ENCODE measurements at regions not wholly inside any gene's neighbourhood (a gene's known extent, or its start where the extent isn't known, plus 50 kb on each side); places are given as distances from the start of the nearest gene placed in this dataset.
"Not testable (repeated sequence)": the region's sequence is repeated elsewhere in the genome, so short reads cannot be mapped to it uniquely, and the experiment has no call there.

- H3K27me3 ChIP-seq (ENCODE audit: control insufficient read depth in 1 of 2, insufficient read depth in 2 of 2, low read length in 2 of 2); H3K4me3 Mint-ChIP-seq; H3K9me3 ChIP-seq (ENCODE audit: control insufficient read depth in 1 of 2, insufficient read depth in 1 of 2, low read length in 2 of 2); H3K36me3 ChIP-seq (ENCODE audit: insufficient read depth, low read length); ATAC-seq (ENCODE audit: poor library complexity); H3K4me1 ChIP-seq (ENCODE audit: insufficient read depth, low read length); DNase-seq; CTCF ChIA-PET; H3K9me3 Mint-ChIP-seq; H3K4me3 ChIP-seq (ENCODE audit: low read length); H3K27ac ChIP-seq (ENCODE audit: low read depth in 1 of 2, low read length in 2 of 2); H3K27ac Mint-ChIP-seq; H3K27me3 Mint-ChIP-seq; POLR2A ChIA-PET; intact Hi-C loops (cut with DNase I, micrococcal nuclease); H3K4me1 Mint-ChIP-seq (ENCODE audit: low read depth); H3K36me3 Mint-ChIP-seq (ENCODE audit: low read depth): not testable (repeated sequence)
Measured at GRCh38 chr15:84094720-84095119, 140.9 kb upstream of the GOLGA6L4 start.

GRCh38 chr15:84097053-84097452 lies 138.5 kb upstream of the GOLGA6L4 start:
- H3K36me3 ChIP-seq (ENCODE audit: insufficient read depth, low read length); H3K9me3 Mint-ChIP-seq; H3K27ac Mint-ChIP-seq; H3K27me3 ChIP-seq (ENCODE audit: control insufficient read depth in 1 of 2, insufficient read depth in 2 of 2, low read length in 2 of 2); H3K27ac ChIP-seq (ENCODE audit: low read depth in 1 of 2, low read length in 2 of 2); intact Hi-C loops (cut with DNase I, micrococcal nuclease); ATAC-seq (ENCODE audit: poor library complexity); H3K36me3 Mint-ChIP-seq (ENCODE audit: low read depth); POLR2A ChIA-PET; H3K4me3 Mint-ChIP-seq; DNase-seq; CTCF ChIA-PET; H3K27me3 Mint-ChIP-seq; H3K4me1 Mint-ChIP-seq (ENCODE audit: low read depth); H3K4me3 ChIP-seq (ENCODE audit: low read length); H3K4me1 ChIP-seq (ENCODE audit: insufficient read depth, low read length); H3K9me3 ChIP-seq (ENCODE audit: control insufficient read depth in 1 of 2, insufficient read depth in 1 of 2, low read length in 2 of 2): not testable (repeated sequence)

- intact Hi-C loops (cut with DNase I, micrococcal nuclease): no loop called here
- H3K9me3 ChIP-seq (ENCODE audit: control insufficient read depth in 1 of 2, insufficient read depth in 1 of 2, low read length in 2 of 2): no peaks in the 10 kb centered on the region
- CTCF ChIA-PET: no interaction called here
- TF ChIP-seq CTCF (IDR thresholded peaks at IDR 0.05): no peak
- POLR2A ChIA-PET: no interaction called here
- H3K4me3 Mint-ChIP-seq: no peak overlapping the region
- H3K4me1 Mint-ChIP-seq (ENCODE audit: low read depth): no peaks in the 10 kb centered on the region
- H3K36me3 ChIP-seq (ENCODE audit: insufficient read depth, low read length): no peaks in the 10 kb centered on the region
- H3K4me1 ChIP-seq (ENCODE audit: insufficient read depth, low read length): no peaks in the 10 kb centered on the region
- H3K27ac ChIP-seq (ENCODE audit: low read depth in 1 of 2, low read length in 2 of 2): no peak overlapping the region
- no peak for DNase-seq
- no peak for ATAC-seq (ENCODE audit: poor library complexity)
- H3K36me3 Mint-ChIP-seq (ENCODE audit: low read depth): no peaks in the 10 kb centered on the region
- no peak overlapping the region for H3K4me3 ChIP-seq (ENCODE audit: low read length)
- no peaks in the 10 kb centered on the region for H3K27me3 ChIP-seq (ENCODE audit: control insufficient read depth in 1 of 2, insufficient read depth in 2 of 2, low read length in 2 of 2)
- H3K27ac Mint-ChIP-seq: no peak overlapping the region
- H3K9me3 Mint-ChIP-seq: no peaks in the 10 kb centered on the region
- H3K27me3 Mint-ChIP-seq: peaks cover 7% of the 10 kb centered on the region
Measured at GRCh38 chr15:84098604-84099003, 137.0 kb upstream of the GOLGA6L4 start.

GRCh38 chr15:84099181-84099580 lies 136.4 kb upstream of the GOLGA6L4 start:
- DNase-seq: peak in 2 of 14 experiments; percentile 10 to 23
- Histone ChIP-seq H3K36me3 (ENCODE audit: insufficient read depth, low read length) (no peaks in the 10 kb centered on the region), H3K27me3 (ENCODE audit: control insufficient read depth in 1 of 2, insufficient read depth in 2 of 2, low read length in 2 of 2) (no peaks in the 10 kb centered on the region), H3K27ac (ENCODE audit: low read depth in 1 of 2, low read length in 2 of 2) (no peak overlapping the region), H3K9me3 (ENCODE audit: control insufficient read depth in 1 of 2, insufficient read depth in 1 of 2, low read length in 2 of 2) (no peaks in the 10 kb centered on the region), H3K4me1 (ENCODE audit: insufficient read depth, low read length) (no peaks in the 10 kb centered on the region), H3K4me3 (ENCODE audit: low read length) (no peak overlapping the region)
- ATAC-seq (ENCODE audit: poor library complexity): no peak
- Mint-ChIP-seq H3K9me3 (no peaks in the 10 kb centered on the region), H3K4me3 (no peak overlapping the region), H3K36me3 (ENCODE audit: low read depth) (no peaks in the 10 kb centered on the region), H3K27ac (no peak overlapping the region), H3K27me3 (peaks cover 7% of the 10 kb centered on the region), H3K4me1 (ENCODE audit: low read depth) (no peaks in the 10 kb centered on the region)
- ChIA-PET CTCF (no interaction called here), POLR2A (no interaction called here)
- no peak for TF ChIP-seq CTCF (IDR thresholded peaks at IDR 0.05)
- intact Hi-C loops (cut with DNase I, micrococcal nuclease): no loop called here
